Endothelial cell of hepatic sinusoid (primary cell): ENCODE measurements at regions not wholly inside any gene's neighbourhood (a gene's known extent, or its start where the extent isn't known, plus 50 kb on each side); places are given as distances from the start of the nearest gene placed in this dataset.
"Not testable (repeated sequence)": the region's sequence is repeated elsewhere in the genome, so short reads cannot be mapped to it uniquely, and the experiment has no call there.

Experiments used
- in situ Hi-C: cut with HindIII; loops from 2 replicates; pipeline ENCODE4 v1.10.0; 2017; ENCODE audit warnings: low sequenced_read_pairs

DNA sequence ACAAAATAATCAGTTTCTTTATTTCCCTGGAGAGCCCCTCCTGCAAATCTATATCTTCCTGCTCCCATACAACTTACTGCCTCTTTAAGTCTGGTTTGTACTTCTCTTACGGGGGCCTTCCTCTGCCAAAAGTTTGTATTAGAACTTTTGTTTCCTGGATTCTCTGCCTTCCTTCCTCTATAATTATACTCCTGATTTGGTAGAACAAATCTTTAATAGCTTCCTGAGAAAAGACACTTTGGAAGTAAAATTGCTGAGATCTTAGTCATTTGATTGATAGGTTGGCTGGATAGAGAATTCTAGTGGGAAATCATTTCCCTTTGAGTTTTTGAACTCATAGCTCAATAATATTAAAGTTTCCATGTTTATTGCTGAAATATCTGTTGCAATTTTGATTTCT, 499.2 kb downstream of the RAB38 start:
- in situ Hi-C loops: no loop called here

DNA sequence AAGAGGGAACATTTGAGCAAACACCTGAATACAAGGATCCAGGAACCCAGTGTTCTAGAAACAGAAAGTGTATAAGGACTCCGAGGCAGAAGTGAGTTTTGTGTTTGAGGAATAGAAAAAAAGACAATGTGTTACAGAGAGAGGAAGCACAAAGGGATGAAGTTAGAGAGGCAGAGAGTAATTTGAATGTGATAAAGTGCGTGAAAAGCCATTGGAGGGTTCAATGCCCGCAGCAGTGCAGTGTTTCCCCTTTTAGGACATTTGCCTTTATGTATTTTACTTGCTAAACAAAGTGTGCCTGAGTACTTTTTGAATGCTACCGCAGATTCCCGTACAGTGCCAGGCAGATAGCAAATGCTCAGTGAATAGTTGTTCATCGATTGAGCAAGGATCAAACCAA, 508.5 kb downstream of the RAB38 start:
- in situ Hi-C loops: loop anchor here (5.0 kb wide), 1 partner anchor 56 kb away; no protein-coding TSS in a partner anchor

DNA sequence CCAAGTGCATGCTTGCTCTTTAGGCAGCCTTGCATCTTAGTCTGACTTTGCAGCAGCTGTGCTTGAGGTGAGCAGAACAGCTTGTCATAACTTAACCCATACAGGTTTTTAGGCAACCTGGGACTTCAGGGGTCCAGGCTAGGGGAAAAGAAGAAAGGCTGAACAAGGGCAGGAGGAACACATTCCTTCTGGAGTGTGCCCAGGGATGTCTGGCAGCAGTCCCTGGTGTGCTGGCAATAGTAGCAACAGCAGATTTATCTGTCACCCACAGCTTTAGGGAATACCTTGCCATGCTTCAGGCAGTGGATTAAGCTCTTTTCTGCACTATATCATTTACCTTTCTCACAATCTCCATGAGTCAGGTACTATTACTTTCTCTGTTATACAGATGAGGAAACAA, 513.0 kb downstream of the RAB38 start:
- in situ Hi-C loops: no loop called here

DNA sequence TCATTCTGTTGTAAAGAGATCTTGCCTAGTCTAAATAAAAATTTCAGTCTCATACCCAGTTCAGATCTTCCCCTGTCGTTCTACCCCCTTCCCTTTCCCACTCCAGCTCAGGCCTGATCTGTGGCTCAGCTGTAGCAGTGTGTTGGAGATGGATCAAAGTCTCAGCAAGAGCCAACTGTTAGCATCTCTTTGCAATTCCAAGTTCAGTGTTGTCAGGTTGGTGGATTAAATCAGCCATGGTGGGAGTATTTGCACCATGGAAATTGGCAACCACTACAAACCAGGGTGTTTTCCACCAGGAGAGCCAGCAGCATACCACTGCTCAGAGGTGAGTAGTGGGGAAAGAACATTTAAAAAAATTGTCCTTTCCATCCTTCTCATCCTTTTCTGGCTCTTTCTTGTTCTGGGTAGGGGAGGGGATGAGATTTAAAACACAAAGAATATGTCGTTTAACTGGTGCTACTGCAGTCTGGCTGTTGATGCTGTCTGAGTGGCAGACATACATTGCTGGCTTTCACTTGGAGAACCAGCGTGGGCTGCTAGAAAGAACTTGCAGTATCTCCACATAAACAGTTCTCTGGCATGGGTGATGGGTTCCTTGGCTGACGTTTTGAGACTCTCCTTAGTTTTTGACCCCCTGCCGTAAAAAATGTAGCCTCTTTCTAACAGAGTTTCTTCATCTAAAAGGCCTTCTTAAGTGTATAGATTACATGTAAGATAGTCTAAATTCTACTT, 514.1 kb downstream of the RAB38 start:
- in situ Hi-C loops: no loop called here

DNA sequence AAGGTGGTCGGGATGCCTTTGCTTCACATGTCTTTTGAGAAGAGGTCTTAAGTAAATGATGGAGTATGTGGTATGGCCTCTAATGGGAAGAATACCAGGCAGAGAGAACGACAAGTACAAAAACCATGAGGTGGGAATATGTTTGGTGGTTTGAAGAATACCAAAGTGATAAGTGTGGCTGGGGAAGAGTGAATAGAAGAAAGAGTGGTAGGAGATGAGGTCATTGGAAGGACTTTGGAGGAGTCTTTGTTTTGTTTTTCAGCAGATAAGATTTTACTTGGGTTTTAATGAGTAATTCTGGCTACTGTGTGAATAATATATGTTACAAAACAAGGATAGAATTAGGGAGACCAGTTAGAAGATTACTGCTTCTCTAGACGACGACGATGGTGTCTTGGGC, 515.4 kb downstream of the RAB38 start:
- in situ Hi-C loops: no loop called here

- in situ Hi-C loops: no loop called here
Measured at GRCh38 chr11:87645626-87646025, 529.6 kb downstream of the RAB38 start.

DNA sequence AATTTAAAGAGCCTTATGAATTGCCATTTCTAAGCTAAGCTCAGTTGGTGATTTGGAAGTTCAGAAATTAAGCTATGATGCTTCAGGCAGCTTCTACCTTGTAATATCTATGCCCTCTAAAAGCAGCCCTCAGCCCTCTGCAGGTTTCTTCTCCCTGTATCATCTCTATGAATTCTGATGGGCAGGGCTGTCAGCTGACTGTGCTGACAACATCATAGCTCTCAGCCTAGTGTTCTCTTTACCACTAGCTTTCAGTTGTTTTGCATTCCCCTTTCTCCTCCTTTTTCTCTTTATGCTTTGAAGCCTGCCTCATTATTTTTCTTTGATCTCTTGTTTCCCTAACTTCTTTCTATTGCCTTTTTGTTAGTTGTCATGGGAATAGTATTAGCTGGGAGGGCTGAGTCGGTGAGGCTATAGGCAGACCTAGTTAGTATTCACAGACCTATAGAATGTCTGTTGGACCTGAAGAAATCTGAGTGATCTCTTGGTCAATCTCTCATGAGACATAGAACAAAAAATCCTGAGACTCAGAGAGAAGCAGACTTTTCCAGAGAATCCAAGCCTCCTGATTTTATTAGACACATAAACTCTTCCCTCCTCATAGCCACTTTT, 535.4 kb downstream of the RAB38 start:
- in situ Hi-C loops: no loop called here

DNA sequence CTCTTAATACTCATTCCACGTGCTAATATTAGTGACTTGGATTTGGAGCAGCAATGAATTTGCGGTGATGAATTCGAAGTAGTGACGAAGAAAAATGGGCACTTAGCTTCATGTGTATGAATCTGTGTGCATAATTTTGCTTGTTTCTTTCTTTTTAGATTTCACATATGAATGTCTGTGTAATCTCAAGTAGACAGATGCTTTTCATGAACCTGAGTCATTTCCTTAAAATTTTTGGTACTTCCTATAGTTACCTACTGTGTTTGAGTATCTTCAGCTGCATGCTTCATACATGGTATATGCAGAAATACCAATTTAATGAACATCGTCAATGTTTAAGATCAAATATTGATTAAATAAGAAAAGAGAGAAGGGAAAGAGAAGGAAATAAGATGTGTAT, 540.2 kb downstream of the RAB38 start:
- in situ Hi-C loops: no loop called here

GRCh38 chr11:87634331-87634730, 540.9 kb downstream of the RAB38 start:
- in situ Hi-C loops: no loop called here

DNA sequence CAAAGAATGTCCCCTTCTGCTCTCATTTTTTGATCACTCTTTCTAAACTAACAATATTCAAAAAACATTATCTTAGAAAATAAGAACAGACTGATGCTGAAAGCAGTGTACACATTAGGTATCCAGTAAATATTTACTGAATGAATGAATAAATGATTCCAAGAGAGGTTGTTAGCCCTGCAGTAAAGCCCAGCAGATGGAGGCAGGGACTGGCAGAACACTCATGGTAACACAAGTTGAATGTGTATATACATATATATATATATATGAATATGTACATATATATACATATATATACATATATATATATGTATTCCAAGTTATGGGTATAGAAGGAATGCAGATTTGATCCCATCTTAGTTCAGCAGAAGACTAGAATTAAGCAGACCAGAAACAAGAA, 546.3 kb downstream of the RAB38 start:
- in situ Hi-C loops: no loop called here

GRCh38 chr11:87628026-87628580, 547.1 kb downstream of the RAB38 start:
- in situ Hi-C loops: no loop called here

GRCh38 chr11:87623531-87624365, 551.5 kb downstream of the RAB38 start:
- in situ Hi-C loops: not testable (repeated sequence)

DNA sequence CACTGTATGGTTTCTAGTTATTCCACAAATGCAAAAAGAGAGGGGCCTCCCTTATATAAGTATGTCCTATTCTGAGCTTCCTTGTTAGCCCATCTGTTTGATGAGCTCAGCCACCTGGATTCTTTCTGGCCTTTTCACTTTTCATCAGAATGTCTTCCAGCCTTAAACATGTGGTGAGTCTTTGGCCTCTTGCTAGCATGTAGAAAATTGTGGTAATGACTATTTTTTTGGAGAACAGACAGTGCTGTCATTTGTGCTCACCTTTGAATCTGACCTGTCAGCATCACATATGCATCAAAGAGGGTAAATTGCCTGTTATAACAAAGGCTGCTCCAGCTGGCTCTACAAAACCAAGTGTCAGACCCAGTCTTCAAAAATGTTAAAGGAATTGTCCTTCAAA, 558.7 kb downstream of the RAB38 start:
- in situ Hi-C loops: no loop called here

GRCh38 chr11:87604350-87604749, 566.6 kb downstream of the TMEM135 start:
- in situ Hi-C loops: no loop called here

- in situ Hi-C loops: no loop called here
Measured at GRCh38 chr11:87603887-87604286, 566.2 kb downstream of the TMEM135 start.

GRCh38 chr11:87602776-87603175, 565.0 kb downstream of the TMEM135 start:
- in situ Hi-C loops: no loop called here

- in situ Hi-C loops: no loop called here
Measured at GRCh38 chr11:87600938-87601337, 563.2 kb downstream of the TMEM135 start.

DNA sequence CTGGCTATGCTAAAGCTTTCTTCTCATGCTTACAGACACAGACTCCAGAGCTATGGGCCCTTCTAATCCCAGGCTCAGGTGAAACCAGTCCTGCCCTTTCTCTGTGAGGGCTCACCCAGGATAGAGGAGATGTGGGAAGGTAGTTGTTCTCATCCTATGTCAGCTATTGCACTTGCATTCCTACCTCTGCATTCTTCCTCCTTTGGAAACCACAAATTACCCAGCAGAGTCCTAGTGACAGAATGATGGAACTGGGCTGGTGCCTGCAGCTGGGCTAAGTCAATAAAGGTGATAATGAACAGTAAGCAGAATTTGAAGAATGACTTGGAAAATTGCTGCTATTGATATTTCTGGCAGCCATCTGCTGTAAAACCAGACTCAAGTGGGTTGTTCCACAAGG, 560.0 kb downstream of the TMEM135 start:
- in situ Hi-C loops: no loop called here

- in situ Hi-C loops: no loop called here
Measured at GRCh38 chr11:87596176-87596575, 558.4 kb downstream of the TMEM135 start.

GRCh38 chr11:87589082-87589481, 551.3 kb downstream of the TMEM135 start:
- in situ Hi-C loops: no loop called here

- in situ Hi-C loops: not testable (repeated sequence)
Measured at GRCh38 chr11:87585613-87586012, 547.9 kb downstream of the TMEM135 start.
